IMR-90 (cell line): ENCODE measurements at regions not wholly inside any gene's neighbourhood (a gene's known extent, or its start where the extent isn't known, plus 50 kb on each side); places are given as distances from the start of the nearest gene placed in this dataset.

ENCODE experiments used
- ATAC-seq: fragments of 200-7000 bp; cut with Tn5 transposase; 2 replicates; pipeline ENCODE4 v1.9.1; 2020; ENCODE audit warnings: low read depth, mild to moderate bottlenecking, moderate library complexity
- BruUV-seq: library from RNA; stranded (reverse); fragments of 400-500 nt; replicated peaks from 2 replicates; lab custom pipeline; 2021; lab: Mats Ljungman, UMichigan
- CTCF ChIA-PET: fragments of 300-600 bp; formaldehyde crosslinking; extraction: SDS; loops from one replicate; lab custom pipeline; 2021; ENCODE audit warnings: antibody characterized with exemption; lab: Yijun Ruan, JAX
- POLR2A ChIA-PET: fragments of 300-600 bp; sonication (Branson Sonifier 250); formaldehyde crosslinking; loops from one replicate; lab custom pipeline; 2022; ENCODE audit warnings: antibody characterized with exemption; ENCODE audit not compliant: unreplicated experiment; lab: Charles Lee
- DNase-seq: peaks from one replicate; pipeline ENCODE4 v3.0.0; 2013
- H2AFZ ChIP-seq: replicated peaks from 2 replicates; pipeline ENCODE3; 2013; ENCODE audit warnings: low read length, mild to moderate bottlenecking; ENCODE audit not compliant: poor library complexity
- H2AK5ac ChIP-seq: 2 replicates; pipeline ENCODE4 v1.6.1; 2013; ENCODE audit warnings: low read depth, low read length, inconsistent platforms
- H2AK9ac ChIP-seq: replicated peaks from 2 replicates; pipeline ENCODE3; 2013; ENCODE audit warnings: mild to moderate bottlenecking, low read depth, low read length, moderate library complexity; ENCODE audit not compliant: poor library complexity
- H2BK120ac ChIP-seq: 2 replicates; pipeline ENCODE4 v1.6.1; 2013; ENCODE audit warnings: low read depth, low read length, inconsistent platforms
- H2BK15ac ChIP-seq: 3 replicates; pipeline ENCODE4 v1.6.1; 2013; ENCODE audit warnings: low read depth, low read length, inconsistent platforms
- H2BK20ac ChIP-seq: 2 replicates; pipeline ENCODE4 v1.6.1; 2013; ENCODE audit warnings: low read depth, mild to moderate bottlenecking, inconsistent platforms, low read length, moderate library complexity
- H2BK5ac ChIP-seq: 2 replicates; pipeline ENCODE4 v1.6.1; 2013; ENCODE audit warnings: mild to moderate bottlenecking, low read depth, low read length, inconsistent platforms; ENCODE audit not compliant: poor library complexity, severe bottlenecking
- H3K14ac ChIP-seq: replicated peaks from 2 replicates; pipeline ENCODE4 v1.6.1; 2013; ENCODE audit warnings: low read depth, low read length, inconsistent platforms
- H3K18ac ChIP-seq: 2 replicates; pipeline ENCODE4 v1.6.1; 2013; ENCODE audit warnings: low read depth, low read length, control low read depth
- H3K23ac ChIP-seq: 2 replicates; pipeline ENCODE4 v1.6.1; 2013; ENCODE audit warnings: low read depth, low read length, inconsistent platforms
- H3K27ac ChIP-seq: 2 replicates; pipeline ENCODE4 v1.5.1; 2013; ENCODE audit warnings: mild to moderate bottlenecking, control low read depth, low read length; ENCODE audit not compliant: insufficient read depth
- H3K27me3 ChIP-seq: 2 replicates; pipeline ENCODE4 v1.6.1; 2013; ENCODE audit warnings: low read length; ENCODE audit not compliant: control insufficient read depth, insufficient read depth
- H3K36me3 ChIP-seq: 2 replicates; pipeline ENCODE4 v1.6.1; 2013; ENCODE audit warnings: low read length, mixed read lengths; ENCODE audit not compliant: control insufficient read depth, insufficient read depth
- H3K4ac ChIP-seq: 2 replicates; pipeline ENCODE4 v1.6.1; 2013; ENCODE audit warnings: low read depth, low read length, inconsistent platforms
- H3K4me1 ChIP-seq: 2 replicates; pipeline ENCODE4 v1.6.1; 2013; ENCODE audit warnings: low read length, mixed read lengths; ENCODE audit not compliant: control insufficient read depth, insufficient read depth
- H3K4me2 ChIP-seq: 2 replicates; pipeline ENCODE4 v1.6.1; 2013; ENCODE audit warnings: low read depth, mild to moderate bottlenecking, control low read depth, low read length, moderate library complexity
- H3K4me3 ChIP-seq: 2 replicates; pipeline ENCODE4 v1.5.1; 2013; ENCODE audit warnings: low read depth, mild to moderate bottlenecking, control low read depth, low read length, moderate library complexity; ENCODE audit not compliant: insufficient read depth
- H3K56ac ChIP-seq: 2 replicates; pipeline ENCODE4 v1.6.1; 2013; ENCODE audit warnings: low read length, inconsistent platforms; ENCODE audit not compliant: insufficient read depth; ENCODE audit errors: extremely low read depth
- H3K79me1 ChIP-seq, 2 experiments: 2 replicates each; pipeline ENCODE4 v1.6.1; 2013; ENCODE audit warnings: low read length in 2 of 2, inconsistent platforms in 1 of 2, low read depth in 1 of 2
- H3K9ac ChIP-seq: 2 replicates; pipeline ENCODE4 v1.6.1; 2013; ENCODE audit warnings: low read depth, low read length, control low read depth
- H3K9me1 ChIP-seq: 2 replicates; pipeline ENCODE4 v1.6.1; 2013; ENCODE audit warnings: low read length, inconsistent platforms; ENCODE audit not compliant: insufficient read depth
- H3K9me3 ChIP-seq: 2 replicates; pipeline ENCODE4 v1.6.1; 2013; ENCODE audit warnings: low read length; ENCODE audit not compliant: control insufficient read depth, insufficient read depth
- H4K20me1 ChIP-seq: 2 replicates; pipeline ENCODE4 v1.6.1; 2013; ENCODE audit warnings: low read length, inconsistent platforms; ENCODE audit not compliant: insufficient read depth
- H4K5ac ChIP-seq: 2 replicates; pipeline ENCODE4 v1.6.1; 2013; ENCODE audit warnings: mild to moderate bottlenecking, low read depth, low read length, control low read depth
- H4K8ac ChIP-seq, 2 experiments: 2 replicates each; pipeline ENCODE4 v1.6.1; 2013; ENCODE audit warnings: low read depth in 2 of 2, low read length in 2 of 2, control low read depth in 1 of 2, inconsistent platforms in 1 of 2
- H4K91ac ChIP-seq: 2 replicates; pipeline ENCODE4 v1.6.1; 2013; ENCODE audit warnings: low read depth, low read length, inconsistent platforms; ENCODE audit not compliant: insufficient read depth
- MAFK ChIP-seq: IDR thresholded peaks from 2 replicates; pipeline ENCODE4 v1.6.1; 2012; ENCODE audit warnings: low read depth, low read length, improper control_type of control experiment
- POLR2A ChIP-seq: IDR thresholded peaks from 2 replicates; pipeline ENCODE4 v1.6.1; 2012; ENCODE audit warnings: mild to moderate bottlenecking, low read depth, low read length
- RCOR1 ChIP-seq: IDR thresholded peaks from 2 replicates; pipeline ENCODE4 v1.6.1; 2012; ENCODE audit warnings: mild to moderate bottlenecking, low read length, improper control_type of control experiment; ENCODE audit not compliant: insufficient replicate concordance
- SMC3 ChIP-seq: fragments of 150-350 bp; IDR thresholded peaks from 2 replicates; pipeline ENCODE4 v1.6.1; 2016; ENCODE audit warnings: low read depth, mild to moderate bottlenecking, antibody characterized with exemption, low read length, moderate library complexity
- WGBS, 2 experiments: methylation state at CpG; one replicate each; pipeline versions ENCODE4 v1.1.5 to v1.1.7; 2013; ENCODE audit warnings: missing lambda C conversion rate in 2 of 2; ENCODE audit not compliant: insufficient read length in 1 of 2; ENCODE audit errors: extremely low coverage in 2 of 2; 5-methylcytosine and 5-hydroxymethylcytosine counted together
- dilution Hi-C: fragments of 300-500 bp; cut with HindIII; formaldehyde crosslinking; loops from one replicate; pipeline ENCODE4 v1.14.3; 2018; ENCODE audit warnings: low sequenced_read_pairs; ENCODE audit not compliant: unreplicated experiment
- in situ Hi-C: fragments of 300-500 bp; cut with MboI; formaldehyde crosslinking; loops from 3 replicates; pipeline ENCODE4 v1.14.3; 2019; ENCODE audit warnings: low sequenced_read_pairs, inconsistent platforms, mixed read lengths
- intact Hi-C: fragments of 100-400 bp; cut with micrococcal nuclease; formaldehyde crosslinking; loops from 2 replicates; pipeline ENCODE4 v1.10.0; 2022

- H2AFZ ChIP-seq: no peak overlapping the region
- no peak overlapping the region for H3K4me3 ChIP-seq
- H3K18ac ChIP-seq: no peak overlapping the region
- H3K27me3 ChIP-seq: 0 out of 2 replicates have a peak, but pooled peaks cover 1% of the 10 kb centered on the region
- intact Hi-C loops: no loop called here
- H3K23ac ChIP-seq: no peak overlapping the region
- ChIA-PET CTCF (no interaction called here), POLR2A (no interaction called here)
- WGBS, 2 experiments: no CpG with 5 or more reads among the region's 2 CpGs
- no peak for DNase-seq
- no peak overlapping the region for H3K4me2 ChIP-seq
- no peak overlapping the region for H2BK20ac ChIP-seq
- no peaks in the 10 kb centered on the region for H3K9me1 ChIP-seq
- no peaks in the 10 kb centered on the region for H3K36me3 ChIP-seq
- H3K4me1 ChIP-seq: no peaks in the 10 kb centered on the region
- no peaks in the 10 kb centered on the region for H4K20me1 ChIP-seq
- TF ChIP-seq POLR2A: no peak
- TF ChIP-seq SMC3: no peak
- TF ChIP-seq RCOR1: no peak
- no peak for TF ChIP-seq MAFK
- no peak overlapping the region for H2AK5ac ChIP-seq
- H3K56ac ChIP-seq: no peak overlapping the region
- H3K27ac ChIP-seq: no peak overlapping the region
- no peak overlapping the region for H2AK9ac ChIP-seq
- no peak overlapping the region for H2BK15ac ChIP-seq
- BruUV-seq: no TSS peak
- H3K9me3 ChIP-seq: no peaks in the 10 kb centered on the region
- H4K5ac ChIP-seq: no peak overlapping the region
- dilution Hi-C loops: no loop called here
- H3K79me1 ChIP-seq: no peaks in the 10 kb centered on the region
- no peak overlapping the region for H2BK5ac ChIP-seq
- in situ Hi-C loops: no loop called here
- H4K8ac ChIP-seq: no peak overlapping the region
- H3K4ac ChIP-seq: no peak overlapping the region
- H4K91ac ChIP-seq: no peak overlapping the region
- H3K14ac ChIP-seq: no peak overlapping the region
- no peak overlapping the region for H3K9ac ChIP-seq
- no peak for ATAC-seq
- H2BK120ac ChIP-seq: no peak overlapping the region
Observed at GRCh38 chr12:90166671-90167070, 458.0 kb upstream of the ATP2B1 start.
